ENCODE measurements at regions not wholly inside any gene's neighbourhood (a gene's known extent, or its start where the extent isn't known, plus 50 kb on each side); places are given as distances from the start of the nearest gene placed in this dataset.

DNA sequence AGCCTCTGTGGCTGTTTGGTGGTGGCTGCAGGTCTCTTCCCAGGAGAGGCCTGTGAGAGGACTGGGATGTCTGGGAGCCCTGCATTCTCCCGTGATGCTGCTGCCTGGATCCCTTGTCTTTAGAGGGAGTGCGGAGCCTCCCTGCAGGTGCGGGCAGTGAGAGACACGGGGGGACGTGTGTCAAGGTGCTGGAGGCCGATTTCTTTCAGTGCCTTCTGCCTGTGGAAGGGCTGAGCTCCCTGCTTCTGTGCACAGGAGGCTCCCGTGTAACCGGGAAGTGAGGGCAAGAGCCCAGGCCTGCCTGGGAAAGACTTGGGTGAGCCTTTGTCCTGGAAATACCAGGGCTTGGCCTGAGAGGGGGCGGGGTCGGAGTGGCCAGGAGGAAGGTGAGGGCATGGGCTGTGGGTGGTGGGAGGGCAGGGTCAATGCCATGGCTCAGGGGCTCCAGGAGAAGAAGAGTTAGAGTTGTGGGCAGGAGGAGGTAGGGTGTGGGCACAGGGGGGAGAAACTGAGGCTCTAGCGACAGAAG, 372.2 kb downstream of the TMEM121 start:
- TF ChIP-seq, protein P1, sequence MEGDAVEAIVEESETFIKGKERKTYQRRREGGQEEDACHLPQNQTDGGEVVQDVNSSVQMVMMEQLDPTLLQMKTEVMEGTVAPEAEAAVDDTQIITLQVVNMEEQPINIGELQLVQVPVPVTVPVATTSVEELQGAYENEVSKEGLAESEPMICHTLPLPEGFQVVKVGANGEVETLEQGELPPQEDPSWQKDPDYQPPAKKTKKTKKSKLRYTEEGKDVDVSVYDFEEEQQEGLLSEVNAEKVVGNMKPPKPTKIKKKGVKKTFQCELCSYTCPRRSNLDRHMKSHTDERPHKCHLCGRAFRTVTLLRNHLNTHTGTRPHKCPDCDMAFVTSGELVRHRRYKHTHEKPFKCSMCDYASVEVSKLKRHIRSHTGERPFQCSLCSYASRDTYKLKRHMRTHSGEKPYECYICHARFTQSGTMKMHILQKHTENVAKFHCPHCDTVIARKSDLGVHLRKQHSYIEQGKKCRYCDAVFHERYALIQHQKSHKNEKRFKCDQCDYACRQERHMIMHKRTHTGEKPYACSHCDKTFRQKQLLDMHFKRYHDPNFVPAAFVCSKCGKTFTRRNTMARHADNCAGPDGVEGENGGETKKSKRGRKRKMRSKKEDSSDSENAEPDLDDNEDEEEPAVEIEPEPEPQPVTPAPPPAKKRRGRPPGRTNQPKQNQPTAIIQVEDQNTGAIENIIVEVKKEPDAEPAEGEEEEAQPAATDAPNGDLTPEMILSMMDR (IDR thresholded peaks at IDR 0.05): no peak
- TF ChIP-seq POLR2AphosphoS5 (IDR thresholded peaks at IDR 0.05): no peak
- TF ChIP-seq EP300 (IDR thresholded peaks at IDR 0.05; ENCODE audit: low read depth): no peak
- TF ChIP-seq POLR2A (IDR thresholded peaks at IDR 0.05): no peak
